ENCODE measurements at regions not wholly inside any gene's neighbourhood (a gene's known extent, or its start where the extent isn't known, plus 50 kb on each side); places are given as distances from the start of the nearest gene placed in this dataset.

- Mint-ChIP-seq H3K27me3 (ENCODE audit: low read depth) (peaks cover 13% of the 10 kb centered on the region), H3K36me3 (ENCODE audit: low read depth) (no peaks in the 10 kb centered on the region), H3K4me1 (peaks cover 11% of the 10 kb centered on the region), H3K4me3 (no peak overlapping the region), H3K9me3 (peaks cover 7% of the 10 kb centered on the region), H3K27ac (no peak overlapping the region)
- no peak for TF ChIP-seq CTCF (IDR thresholded peaks at IDR 0.05; ENCODE audit: unreplicated experiment in 3 of 3)
These were observed 160.4 kb downstream of the NSG2 start for GRCh38 chr5:174205939-174206338.

GRCh38 chr5:174210596-174211276 is 165.2 kb downstream of the NSG2 start:
- no peak overlapping the region for H3K27ac Mint-ChIP-seq
- no peak overlapping the region for H3K4me3 Mint-ChIP-seq
- no peaks in the 10 kb centered on the region for H3K9me3 Mint-ChIP-seq
- no peaks in the 10 kb centered on the region for H3K36me3 Mint-ChIP-seq (ENCODE audit: low read depth)
- no peak for TF ChIP-seq CTCF (IDR thresholded peaks at IDR 0.05; ENCODE audit: unreplicated experiment in 3 of 3)
- peaks cover 40% of the 10 kb centered on the region for H3K27me3 Mint-ChIP-seq (ENCODE audit: low read depth)
- peaks cover 6% of the 10 kb centered on the region for H3K4me1 Mint-ChIP-seq

- H3K4me3 Mint-ChIP-seq: no peak overlapping the region
- H3K4me1 Mint-ChIP-seq: peaks cover 6% of the 10 kb centered on the region
- H3K27me3 Mint-ChIP-seq (ENCODE audit: low read depth): peaks cover 40% of the 10 kb centered on the region
- H3K36me3 Mint-ChIP-seq (ENCODE audit: low read depth): no peaks in the 10 kb centered on the region
- H3K9me3 Mint-ChIP-seq: no peaks in the 10 kb centered on the region
- TF ChIP-seq CTCF (IDR thresholded peaks at IDR 0.05; ENCODE audit: unreplicated experiment in 3 of 3): no peak
- H3K27ac Mint-ChIP-seq: no peak overlapping the region
These were observed 165.7 kb downstream of the NSG2 start for GRCh38 chr5:174211277-174211626.

GRCh38 chr5:174217527-174217926 is 172.0 kb downstream of the NSG2 start:
- no peak overlapping the region for H3K27ac Mint-ChIP-seq
- H3K9me3 Mint-ChIP-seq: no peaks in the 10 kb centered on the region
- no peak overlapping the region for H3K4me3 Mint-ChIP-seq
- no peaks in the 10 kb centered on the region for H3K4me1 Mint-ChIP-seq
- no peak for TF ChIP-seq CTCF (IDR thresholded peaks at IDR 0.05; ENCODE audit: unreplicated experiment in 3 of 3)
- peaks cover 37% of the 10 kb centered on the region for H3K27me3 Mint-ChIP-seq (ENCODE audit: low read depth)
- H3K36me3 Mint-ChIP-seq (ENCODE audit: low read depth): no peaks in the 10 kb centered on the region

- Mint-ChIP-seq H3K27ac (no peak overlapping the region), H3K27me3 (ENCODE audit: low read depth) (peaks cover 31% of the 10 kb centered on the region), H3K9me3 (no peaks in the 10 kb centered on the region), H3K4me1 (no peaks in the 10 kb centered on the region), H3K4me3 (no peak overlapping the region), H3K36me3 (ENCODE audit: low read depth) (no peaks in the 10 kb centered on the region)
- TF ChIP-seq CTCF (IDR thresholded peaks at IDR 0.05; ENCODE audit: unreplicated experiment in 3 of 3): no peak
These were observed 172.7 kb downstream of the NSG2 start for GRCh38 chr5:174218162-174218561.

- no peak overlapping the region for H3K27ac Mint-ChIP-seq
These were observed 174.9 kb downstream of the NSG2 start for GRCh38 chr5:174220417-174220816.

More at GRCh38 chr5:174220417-174220816, 174.9 kb downstream of the NSG2 start:
- no peak for TF ChIP-seq CTCF (IDR thresholded peaks at IDR 0.05; ENCODE audit: unreplicated experiment in 3 of 3)
- H3K36me3 Mint-ChIP-seq (ENCODE audit: low read depth): no peaks in the 10 kb centered on the region
- H3K4me1 Mint-ChIP-seq: no peaks in the 10 kb centered on the region
- H3K9me3 Mint-ChIP-seq: no peaks in the 10 kb centered on the region
- peaks cover 22% of the 10 kb centered on the region for H3K27me3 Mint-ChIP-seq (ENCODE audit: low read depth)
- no peak overlapping the region for H3K4me3 Mint-ChIP-seq

Measured in nephron (organoid).